ENCODE measurements at regions not wholly inside any gene's neighbourhood (a gene's known extent, or its start where the extent isn't known, plus 50 kb on each side); places are given as distances from the start of the nearest gene placed in this dataset.

- no peaks in the 10 kb centered on the region for H3K36me3 Mint-ChIP-seq (ENCODE audit: low read depth)
- peaks cover 5% of the 10 kb centered on the region for H3K9me3 Mint-ChIP-seq
- TF ChIP-seq, protein P1, sequence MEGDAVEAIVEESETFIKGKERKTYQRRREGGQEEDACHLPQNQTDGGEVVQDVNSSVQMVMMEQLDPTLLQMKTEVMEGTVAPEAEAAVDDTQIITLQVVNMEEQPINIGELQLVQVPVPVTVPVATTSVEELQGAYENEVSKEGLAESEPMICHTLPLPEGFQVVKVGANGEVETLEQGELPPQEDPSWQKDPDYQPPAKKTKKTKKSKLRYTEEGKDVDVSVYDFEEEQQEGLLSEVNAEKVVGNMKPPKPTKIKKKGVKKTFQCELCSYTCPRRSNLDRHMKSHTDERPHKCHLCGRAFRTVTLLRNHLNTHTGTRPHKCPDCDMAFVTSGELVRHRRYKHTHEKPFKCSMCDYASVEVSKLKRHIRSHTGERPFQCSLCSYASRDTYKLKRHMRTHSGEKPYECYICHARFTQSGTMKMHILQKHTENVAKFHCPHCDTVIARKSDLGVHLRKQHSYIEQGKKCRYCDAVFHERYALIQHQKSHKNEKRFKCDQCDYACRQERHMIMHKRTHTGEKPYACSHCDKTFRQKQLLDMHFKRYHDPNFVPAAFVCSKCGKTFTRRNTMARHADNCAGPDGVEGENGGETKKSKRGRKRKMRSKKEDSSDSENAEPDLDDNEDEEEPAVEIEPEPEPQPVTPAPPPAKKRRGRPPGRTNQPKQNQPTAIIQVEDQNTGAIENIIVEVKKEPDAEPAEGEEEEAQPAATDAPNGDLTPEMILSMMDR (conservative IDR thresholded peaks at IDR 0.05), result no peak
- H3K4me1 Mint-ChIP-seq, result peaks cover 19% of the 10 kb centered on the region
- no peak for DNase-seq (ENCODE audit: low read depth, low spot score)
- no peak overlapping the region for H3K4me3 Mint-ChIP-seq
- H3K27ac Mint-ChIP-seq (ENCODE audit: unreplicated experiment), result peak overlapping the region; percentile 53
- peaks cover 4% of the 10 kb centered on the region for H3K27me3 Mint-ChIP-seq (ENCODE audit: low read depth)
Measured at GRCh38 chr1:234994436-234995295, 134.0 kb downstream of the TOMM20 start.

- Mint-ChIP-seq H3K9me3 (peaks cover 5% of the 10 kb centered on the region), H3K36me3 (ENCODE audit: low read depth) (no peaks in the 10 kb centered on the region)
- DNase-seq (ENCODE audit: low read depth, low spot score), result no peak
Measured at GRCh38 chr1:234992065-234992464, 136.6 kb downstream of the TOMM20 start.

GRCh38 chr1:234990874-234991801, 137.5 kb downstream of the TOMM20 start:
- Mint-ChIP-seq H3K9me3 (peaks cover 5% of the 10 kb centered on the region), H3K27me3 (ENCODE audit: low read depth) (peaks cover 4% of the 10 kb centered on the region), H3K4me1 (peaks cover 45% of the 10 kb centered on the region), H3K27ac (ENCODE audit: unreplicated experiment) (no peak overlapping the region), H3K4me3 (no peak overlapping the region), H3K36me3 (ENCODE audit: low read depth) (no peaks in the 10 kb centered on the region)
- TF ChIP-seq, protein P1 (conservative IDR thresholded peaks at IDR 0.05), result no peak
- no peak for DNase-seq (ENCODE audit: low read depth, low spot score)

More at GRCh38 chr1:234992065-234992464, 136.6 kb downstream of the TOMM20 start:
- TF ChIP-seq, protein P1 (conservative IDR thresholded peaks at IDR 0.05), result no peak
- H3K27me3 Mint-ChIP-seq (ENCODE audit: low read depth), result peaks cover 4% of the 10 kb centered on the region
- H3K4me3 Mint-ChIP-seq, result no peak overlapping the region
- peaks cover 38% of the 10 kb centered on the region for H3K4me1 Mint-ChIP-seq
- no peak overlapping the region for H3K27ac Mint-ChIP-seq (ENCODE audit: unreplicated experiment)

DNA sequence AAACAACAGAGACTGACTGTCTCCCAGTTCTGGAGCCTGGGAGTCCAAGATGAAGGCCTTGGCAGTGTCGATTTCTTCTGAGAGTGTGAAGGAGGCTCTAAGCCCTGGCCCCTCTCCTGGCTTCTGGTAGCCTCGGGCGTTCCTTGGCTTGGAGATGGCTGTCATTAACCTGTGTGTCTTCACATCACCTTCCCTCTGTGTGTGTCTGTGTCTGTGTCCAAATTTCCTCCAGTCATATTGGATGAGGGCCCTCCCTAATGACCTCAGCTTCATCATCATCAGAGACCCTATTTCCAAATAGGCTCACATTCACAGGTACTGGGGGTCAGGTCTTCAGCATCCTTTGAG, 138.3 kb downstream of the TOMM20 start:
- Mint-ChIP-seq H3K9me3 (peaks cover 5% of the 10 kb centered on the region), H3K4me1 (peaks cover 45% of the 10 kb centered on the region), H3K36me3 (ENCODE audit: low read depth) (no peaks in the 10 kb centered on the region), H3K27ac (ENCODE audit: unreplicated experiment) (no peak overlapping the region), H3K4me3 (no peak overlapping the region), H3K27me3 (ENCODE audit: low read depth) (peaks cover 4% of the 10 kb centered on the region)
- TF ChIP-seq, protein P1 (conservative IDR thresholded peaks at IDR 0.05), result no peak
- no peak for DNase-seq (ENCODE audit: low read depth, low spot score)

- Mint-ChIP-seq H3K4me3 (no peak overlapping the region), H3K27me3 (ENCODE audit: low read depth) (peaks cover 4% of the 10 kb centered on the region), H3K36me3 (ENCODE audit: low read depth) (no peaks in the 10 kb centered on the region), H3K4me1 (peaks cover 46% of the 10 kb centered on the region), H3K9me3 (peaks cover 5% of the 10 kb centered on the region), H3K27ac (ENCODE audit: unreplicated experiment) (no peak overlapping the region)
- no peak for DNase-seq (ENCODE audit: low read depth, low spot score)
- TF ChIP-seq, protein P1 (conservative IDR thresholded peaks at IDR 0.05), result no peak
Measured at GRCh38 chr1:234989479-234990327, 138.9 kb downstream of the TOMM20 start.

All from neural crest cell (in vitro differentiated cells).